ENCODE measurements at regions not wholly inside any gene's neighbourhood (a gene's known extent, or its start where the extent isn't known, plus 50 kb on each side); places are given as distances from the start of the nearest gene placed in this dataset.

- Histone ChIP-seq H3K9me3 (ENCODE audit: control insufficient read depth in 1 of 2, insufficient read depth in 1 of 2, low read depth in 1 of 2, low read length in 2 of 2) (no peaks in the 10 kb centered on the region), H3K79me2 (ENCODE audit: insufficient read depth, low read length) (no peaks in the 10 kb centered on the region), H3K27ac (ENCODE audit: low read depth, low read length) (no peak overlapping the region), H3K4me2 (ENCODE audit: low read length) (no peak overlapping the region), H3K4me1 (ENCODE audit: control insufficient read depth in 1 of 2, insufficient read depth in 2 of 2, low read length in 2 of 2) (no peaks in the 10 kb centered on the region), H3K27me3 (ENCODE audit: insufficient read depth, low read length) (peaks cover 36% of the 10 kb centered on the region; the same call in 1 of the 2 replicates), H4K20me1 (ENCODE audit: insufficient read depth) (no peaks in the 10 kb centered on the region), H3K36me3 (ENCODE audit: control insufficient read depth in 1 of 2, insufficient read depth in 2 of 2, low read length in 2 of 2) (no peaks in the 10 kb centered on the region), H3K9ac (ENCODE audit: low read length) (no peak overlapping the region), H2AFZ (ENCODE audit: low read depth, low read length, poor library complexity, severe bottlenecking) (no peak overlapping the region), H3K4me3 (replicated peaks in 1 of 2; ENCODE audit: low read depth in 1 of 2, low read length in 2 of 2) (no peak overlapping the region), H3K9me2 (ENCODE audit: insufficient read depth) (no peaks in the 10 kb centered on the region)
- ATAC-seq (no peak), DNase-seq (ENCODE audit: low read depth, low spot score) (no peak)
- BruUV-seq (replicated peaks), result no TSS peak
- CTCF ChIA-PET, result no interaction called here
- POLR2A ChIA-PET, result no interaction called here
- TF ChIP-seq RAD21 (IDR thresholded peaks at IDR 0.05; ENCODE audit: low read depth) (no peak), EZH2 (IDR thresholded peaks at IDR 0.05) (no peak), POLR2AphosphoS5 (IDR thresholded peaks at IDR 0.05; ENCODE audit: low read depth, low read length) (no peak), JUND (IDR thresholded peaks at IDR 0.05) (no peak), ZNF274 (IDR thresholded peaks at IDR 0.05; ENCODE audit: low read depth, low read length) (no peak), EZH2phosphoT487 (IDR thresholded peaks at IDR 0.05; ENCODE audit: borderline replicate concordance) (no peak), SRF (IDR thresholded peaks at IDR 0.05; ENCODE audit: low read depth) (no peak)
- intact Hi-C loops (cut with micrococcal nuclease), result no loop called here
- RAD21 ChIA-PET (ENCODE audit: low non-redundant PET in 1 of 2, low total read pairs in 2 of 2, uncharacterized antibody in 2 of 2, unreplicated experiment in 2 of 2), result no interaction called here
Observed at GRCh38 chr5:1948663-1949191, 66.0 kb upstream of the IRX4 start.

DNA sequence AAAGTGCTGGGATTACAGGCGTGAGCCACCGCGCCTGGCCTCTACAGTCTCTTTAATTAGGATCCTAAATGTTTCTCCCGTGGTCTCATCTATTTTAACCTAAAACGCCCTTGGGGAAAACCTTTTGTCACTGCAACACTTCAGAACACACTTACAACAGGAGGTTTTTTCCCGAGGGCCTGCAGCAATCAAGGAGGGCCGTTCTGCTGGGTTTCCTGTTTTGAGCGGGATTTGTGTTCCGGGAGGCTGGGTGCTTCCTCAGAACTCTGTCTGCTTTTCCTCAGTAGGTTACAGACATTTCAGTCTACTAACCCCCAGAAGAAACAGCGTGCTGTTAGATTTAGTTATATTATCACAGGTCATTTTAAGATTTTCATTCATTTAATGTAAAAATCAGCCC is 65.4 kb upstream of the IRX4 start:
- Histone ChIP-seq H3K9me3 (ENCODE audit: control insufficient read depth in 1 of 2, insufficient read depth in 1 of 2, low read depth in 1 of 2, low read length in 2 of 2) (no peaks in the 10 kb centered on the region), H3K4me2 (ENCODE audit: low read length) (no peak overlapping the region), H2AFZ (ENCODE audit: low read depth, low read length, poor library complexity, severe bottlenecking) (no peak overlapping the region), H3K79me2 (ENCODE audit: insufficient read depth, low read length) (no peaks in the 10 kb centered on the region), H3K9me2 (ENCODE audit: insufficient read depth) (no peaks in the 10 kb centered on the region), H4K20me1 (ENCODE audit: insufficient read depth) (no peaks in the 10 kb centered on the region), H3K9ac (ENCODE audit: low read length) (no peak overlapping the region), H3K27me3 (ENCODE audit: insufficient read depth, low read length) (peaks cover 36% of the 10 kb centered on the region; the same call in 1 of the 2 replicates), H3K36me3 (ENCODE audit: control insufficient read depth in 1 of 2, insufficient read depth in 2 of 2, low read length in 2 of 2) (no peaks in the 10 kb centered on the region), H3K4me1 (ENCODE audit: control insufficient read depth in 1 of 2, insufficient read depth in 2 of 2, low read length in 2 of 2) (no peaks in the 10 kb centered on the region), H3K4me3 (replicated peaks in 1 of 2; ENCODE audit: low read depth in 1 of 2, low read length in 2 of 2) (no peak overlapping the region), H3K27ac (ENCODE audit: low read depth, low read length) (no peak overlapping the region)
- CTCF ChIA-PET, result no interaction called here
- POLR2A ChIA-PET, result no interaction called here
- RAD21 ChIA-PET (ENCODE audit: low non-redundant PET in 1 of 2, low total read pairs in 2 of 2, uncharacterized antibody in 2 of 2, unreplicated experiment in 2 of 2), result no interaction called here
- no peak for ATAC-seq
- no TSS peak for BruUV-seq (replicated peaks)
- DNase-seq (ENCODE audit: low read depth, low spot score), result no peak
- intact Hi-C loops (cut with micrococcal nuclease), result no loop called here
- TF ChIP-seq, protein P1, sequence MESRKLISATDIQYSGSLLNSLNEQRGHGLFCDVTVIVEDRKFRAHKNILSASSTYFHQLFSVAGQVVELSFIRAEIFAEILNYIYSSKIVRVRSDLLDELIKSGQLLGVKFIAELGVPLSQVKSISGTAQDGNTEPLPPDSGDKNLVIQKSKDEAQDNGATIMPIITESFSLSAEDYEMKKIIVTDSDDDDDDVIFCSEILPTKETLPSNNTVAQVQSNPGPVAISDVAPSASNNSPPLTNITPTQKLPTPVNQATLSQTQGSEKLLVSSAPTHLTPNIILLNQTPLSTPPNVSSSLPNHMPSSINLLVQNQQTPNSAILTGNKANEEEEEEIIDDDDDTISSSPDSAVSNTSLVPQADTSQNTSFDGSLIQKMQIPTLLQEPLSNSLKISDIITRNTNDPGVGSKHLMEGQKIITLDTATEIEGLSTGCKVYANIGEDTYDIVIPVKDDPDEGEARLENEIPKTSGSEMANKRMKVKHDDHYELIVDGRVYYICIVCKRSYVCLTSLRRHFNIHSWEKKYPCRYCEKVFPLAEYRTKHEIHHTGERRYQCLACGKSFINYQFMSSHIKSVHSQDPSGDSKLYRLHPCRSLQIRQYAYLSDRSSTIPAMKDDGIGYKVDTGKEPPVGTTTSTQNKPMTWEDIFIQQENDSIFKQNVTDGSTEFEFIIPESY (IDR thresholded peaks at IDR 0.05; ENCODE audit: extremely low read depth, insufficient replicate concordance, low read length), result no peak
- no peak for TF ChIP-seq ZFX (IDR thresholded peaks at IDR 0.05)
- TF ChIP-seq RAD21 (IDR thresholded peaks at IDR 0.05; ENCODE audit: low read depth), result no peak
- TF ChIP-seq SRF (IDR thresholded peaks at IDR 0.05; ENCODE audit: low read depth), result no peak
- no peak for TF ChIP-seq REST (IDR thresholded peaks at IDR 0.05; ENCODE audit: low read depth)
- TF ChIP-seq ATF3 (IDR thresholded peaks at IDR 0.05), result no peak
- TF ChIP-seq FOSL1 (IDR thresholded peaks at IDR 0.05; ENCODE audit: low read depth), result no peak
- TF ChIP-seq POLR2AphosphoS5 (IDR thresholded peaks at IDR 0.05; ENCODE audit: low read depth, low read length), result no peak
- TF ChIP-seq, protein P2, sequence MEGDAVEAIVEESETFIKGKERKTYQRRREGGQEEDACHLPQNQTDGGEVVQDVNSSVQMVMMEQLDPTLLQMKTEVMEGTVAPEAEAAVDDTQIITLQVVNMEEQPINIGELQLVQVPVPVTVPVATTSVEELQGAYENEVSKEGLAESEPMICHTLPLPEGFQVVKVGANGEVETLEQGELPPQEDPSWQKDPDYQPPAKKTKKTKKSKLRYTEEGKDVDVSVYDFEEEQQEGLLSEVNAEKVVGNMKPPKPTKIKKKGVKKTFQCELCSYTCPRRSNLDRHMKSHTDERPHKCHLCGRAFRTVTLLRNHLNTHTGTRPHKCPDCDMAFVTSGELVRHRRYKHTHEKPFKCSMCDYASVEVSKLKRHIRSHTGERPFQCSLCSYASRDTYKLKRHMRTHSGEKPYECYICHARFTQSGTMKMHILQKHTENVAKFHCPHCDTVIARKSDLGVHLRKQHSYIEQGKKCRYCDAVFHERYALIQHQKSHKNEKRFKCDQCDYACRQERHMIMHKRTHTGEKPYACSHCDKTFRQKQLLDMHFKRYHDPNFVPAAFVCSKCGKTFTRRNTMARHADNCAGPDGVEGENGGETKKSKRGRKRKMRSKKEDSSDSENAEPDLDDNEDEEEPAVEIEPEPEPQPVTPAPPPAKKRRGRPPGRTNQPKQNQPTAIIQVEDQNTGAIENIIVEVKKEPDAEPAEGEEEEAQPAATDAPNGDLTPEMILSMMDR (IDR thresholded peaks at IDR 0.05 in 2 of 3, conservative IDR thresholded peaks at IDR 0.05 in 1 of 3; ENCODE audit: borderline replicate concordance in 1 of 3, insufficient read depth in 1 of 3, low read depth in 2 of 3, low read length in 2 of 3), result no peak

Data from HCT116 (cell line).